ENCODE measurements at regions not wholly inside any gene's neighbourhood (a gene's known extent, or its start where the extent isn't known, plus 50 kb on each side); places are given as distances from the start of the nearest gene placed in this dataset.
"Not testable (repeated sequence)": the region's sequence is repeated elsewhere in the genome, so short reads cannot be mapped to it uniquely, and the experiment has no call there.

DNA sequence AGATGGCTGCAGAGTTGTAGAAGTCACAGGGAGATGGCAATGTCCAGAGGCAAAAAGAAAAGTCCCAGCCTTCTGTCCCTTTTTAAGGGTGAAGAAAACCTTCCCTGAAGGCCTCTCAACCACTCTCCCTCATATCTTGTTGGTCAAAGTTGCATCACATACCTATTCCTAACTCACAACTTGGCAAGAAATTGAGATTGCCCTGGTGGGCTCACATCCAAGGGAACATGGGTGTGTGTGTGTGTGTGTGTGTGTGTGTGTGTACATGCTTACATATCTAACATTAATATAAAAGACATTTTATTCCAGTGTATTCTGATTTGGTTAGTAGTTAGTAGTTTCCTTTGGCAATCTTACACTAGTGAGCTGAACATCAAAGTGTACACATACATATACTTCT, 144.3 kb upstream of the SALL4 start:
- ATAC-seq (ENCODE audit: low FRiP score) (no peak), DNase-seq (ENCODE audit: low spot score) (no peak)
- TF ChIP-seq, protein P1, sequence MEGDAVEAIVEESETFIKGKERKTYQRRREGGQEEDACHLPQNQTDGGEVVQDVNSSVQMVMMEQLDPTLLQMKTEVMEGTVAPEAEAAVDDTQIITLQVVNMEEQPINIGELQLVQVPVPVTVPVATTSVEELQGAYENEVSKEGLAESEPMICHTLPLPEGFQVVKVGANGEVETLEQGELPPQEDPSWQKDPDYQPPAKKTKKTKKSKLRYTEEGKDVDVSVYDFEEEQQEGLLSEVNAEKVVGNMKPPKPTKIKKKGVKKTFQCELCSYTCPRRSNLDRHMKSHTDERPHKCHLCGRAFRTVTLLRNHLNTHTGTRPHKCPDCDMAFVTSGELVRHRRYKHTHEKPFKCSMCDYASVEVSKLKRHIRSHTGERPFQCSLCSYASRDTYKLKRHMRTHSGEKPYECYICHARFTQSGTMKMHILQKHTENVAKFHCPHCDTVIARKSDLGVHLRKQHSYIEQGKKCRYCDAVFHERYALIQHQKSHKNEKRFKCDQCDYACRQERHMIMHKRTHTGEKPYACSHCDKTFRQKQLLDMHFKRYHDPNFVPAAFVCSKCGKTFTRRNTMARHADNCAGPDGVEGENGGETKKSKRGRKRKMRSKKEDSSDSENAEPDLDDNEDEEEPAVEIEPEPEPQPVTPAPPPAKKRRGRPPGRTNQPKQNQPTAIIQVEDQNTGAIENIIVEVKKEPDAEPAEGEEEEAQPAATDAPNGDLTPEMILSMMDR (IDR thresholded peaks at IDR 0.05) = no peak

DNA sequence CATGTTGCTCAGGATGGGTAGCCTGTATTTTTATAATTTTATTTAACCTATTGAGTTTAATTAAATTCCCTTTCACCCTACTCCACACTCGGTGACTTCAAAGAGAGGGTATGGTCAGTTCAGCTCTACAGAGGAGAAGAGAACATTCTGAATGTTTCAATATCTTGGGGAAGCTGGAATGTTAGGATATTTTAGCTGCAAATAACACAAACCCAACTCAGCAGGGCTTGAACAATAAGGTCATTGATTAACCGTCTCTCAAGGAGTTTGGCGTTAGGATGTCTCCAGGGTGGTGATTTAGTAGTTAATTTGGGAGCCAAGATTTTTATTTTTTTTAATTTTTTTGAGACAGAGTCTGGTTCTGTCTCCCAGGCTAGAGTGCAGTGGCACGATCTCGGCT, 143.6 kb upstream of the SALL4 start:
- DNase-seq (ENCODE audit: low spot score) = no peak
- TF ChIP-seq, protein P1 (IDR thresholded peaks at IDR 0.05) = no peak
- no peak for ATAC-seq (ENCODE audit: low FRiP score)

DNA sequence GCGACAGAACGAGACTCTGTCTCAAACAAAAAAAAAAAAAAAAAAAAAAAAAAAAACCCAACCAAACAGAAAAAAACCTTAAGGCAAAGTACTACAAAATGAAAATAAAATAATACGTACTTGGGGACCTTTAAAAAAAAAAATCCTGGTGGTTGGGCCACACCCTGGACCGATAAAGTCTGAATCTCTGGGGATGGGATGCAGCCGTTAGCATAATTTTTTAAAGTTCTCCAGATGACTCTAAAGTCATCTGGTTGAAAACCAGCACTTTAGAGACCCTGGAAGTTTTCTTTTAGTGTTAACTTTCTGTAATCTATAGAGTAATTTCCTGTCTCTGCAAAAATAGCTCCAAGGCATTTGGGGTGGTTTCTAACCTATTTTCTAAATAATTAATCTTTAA, 142.9 kb upstream of the SALL4 start:
- DNase-seq (ENCODE audit: low spot score) = no peak
- no peak for ATAC-seq (ENCODE audit: low FRiP score)
- TF ChIP-seq, protein P1 (IDR thresholded peaks at IDR 0.05) = no peak

DNA sequence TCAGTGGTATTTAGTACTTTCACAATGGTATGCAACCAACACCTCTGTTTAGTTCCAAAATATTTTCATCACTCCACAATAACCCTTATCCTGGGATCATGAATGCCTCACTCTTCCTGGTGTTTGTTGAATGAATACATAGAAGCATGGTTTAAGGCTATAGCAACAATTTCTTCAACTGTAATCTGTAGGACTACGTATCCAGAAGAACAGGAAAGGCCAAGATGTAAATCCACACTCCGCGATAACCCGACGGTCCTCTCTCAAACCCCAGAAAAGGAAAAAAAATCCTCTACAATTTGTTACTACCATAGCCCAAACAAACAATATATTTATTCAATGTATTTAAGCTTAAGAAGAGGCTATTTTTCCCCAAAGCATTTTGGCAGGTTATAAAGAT, 141.4 kb upstream of the SALL4 start:
- DNase-seq (ENCODE audit: low spot score) (no peak), ATAC-seq (ENCODE audit: low FRiP score) (no peak)
- TF ChIP-seq, protein P1 (IDR thresholded peaks at IDR 0.05) = no peak

DNA sequence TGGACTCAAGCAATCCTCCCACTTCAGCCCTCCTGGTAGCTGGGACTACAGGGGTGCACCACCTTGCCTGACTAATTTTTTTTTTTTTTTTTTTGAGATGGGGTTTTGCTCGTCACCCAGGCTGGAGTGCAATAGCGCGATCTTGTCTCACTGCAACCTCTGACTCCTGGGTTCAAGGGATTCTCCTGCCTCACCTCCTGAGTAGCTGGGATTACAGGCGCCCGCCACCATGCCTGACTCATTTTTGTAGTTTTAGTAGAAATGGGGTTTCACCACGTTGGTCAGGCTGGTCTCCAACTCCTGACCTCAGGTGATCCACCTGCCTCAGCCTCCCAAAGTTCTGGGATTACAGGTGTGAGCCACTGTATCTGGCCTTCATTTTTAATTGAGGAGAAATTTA, 141.0 kb upstream of the SALL4 start:
- not testable (repeated sequence) for ATAC-seq (ENCODE audit: low FRiP score); DNase-seq (ENCODE audit: low spot score)

DNA sequence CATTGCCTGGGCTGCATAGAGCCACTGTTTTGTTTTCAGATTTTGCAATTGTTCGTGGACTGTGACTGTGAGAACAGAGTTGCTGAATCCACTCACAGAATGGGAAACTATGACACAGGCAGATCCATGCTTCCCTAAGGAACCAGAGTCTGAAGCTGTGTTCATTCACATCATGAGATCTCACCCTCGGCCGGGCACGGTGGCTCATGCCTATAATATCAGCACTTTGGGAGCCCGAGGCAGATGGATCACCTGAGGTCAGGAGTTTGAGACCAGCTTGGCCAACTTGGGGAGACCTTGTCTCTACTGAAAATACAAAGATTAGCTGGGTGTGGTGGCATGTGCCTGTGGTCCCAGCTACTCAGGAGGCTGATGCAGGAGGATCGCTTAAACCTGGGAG, 139.2 kb upstream of the SALL4 start:
- TF ChIP-seq, protein P1 (IDR thresholded peaks at IDR 0.05) = no peak
- no peak for DNase-seq (ENCODE audit: low spot score)
- ATAC-seq (ENCODE audit: low FRiP score) = no peak

DNA sequence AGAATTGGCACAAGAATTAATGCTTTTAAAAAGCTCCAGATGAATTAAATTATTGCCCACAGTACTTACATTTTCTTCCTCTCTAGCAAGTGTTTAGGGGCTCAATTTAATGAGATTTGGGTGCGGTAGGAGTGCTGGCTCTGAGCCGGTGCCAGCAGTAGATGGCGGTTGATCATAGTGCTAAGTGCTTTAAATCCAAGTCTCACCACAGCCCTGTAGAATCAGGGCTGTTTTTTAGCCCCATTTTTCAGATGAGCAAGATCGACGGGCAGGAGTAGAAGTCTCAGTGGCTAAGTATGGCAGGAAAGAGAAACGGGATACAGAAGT, 136.9 kb upstream of the SALL4 start:
- TF ChIP-seq, protein P1 (IDR thresholded peaks at IDR 0.05) = no peak
- ATAC-seq (ENCODE audit: low FRiP score) (no peak), DNase-seq (ENCODE audit: low spot score) (no peak)
